ENCODE measurements at regions not wholly inside any gene's neighbourhood (a gene's known extent, or its start where the extent isn't known, plus 50 kb on each side); places are given as distances from the start of the nearest gene placed in this dataset.

DNA sequence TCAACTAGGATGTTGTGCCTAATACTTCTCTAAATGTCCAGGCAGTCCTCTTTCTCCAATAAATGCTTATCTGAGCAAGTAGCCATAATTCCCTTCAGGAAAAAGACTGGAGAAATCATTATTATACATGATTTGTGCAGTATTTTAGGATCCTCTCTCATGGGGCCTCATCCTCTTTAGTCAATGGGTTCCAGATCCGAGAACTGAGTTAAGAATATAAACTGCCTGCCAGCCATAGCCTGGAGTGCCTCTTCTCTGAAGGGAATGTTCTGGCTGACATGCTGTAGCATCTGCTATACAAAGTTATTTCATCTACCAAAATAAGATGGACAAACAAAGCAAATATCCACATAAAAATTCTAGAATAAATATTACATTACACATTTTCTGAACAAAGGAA, 334.0 kb upstream of the PRMT6 start:
- Mint-ChIP-seq H3K27ac (no peak overlapping the region), H3K27me3 (ENCODE audit: low read depth, poor library complexity) (no peaks in the 10 kb centered on the region), H3K9me3 (peaks cover 8% of the 10 kb centered on the region), H3K4me3 (no peak overlapping the region), H3K36me3 (ENCODE audit: low read depth) (no peaks in the 10 kb centered on the region), H3K4me1 (no peaks in the 10 kb centered on the region)
- TF ChIP-seq, protein P1, sequence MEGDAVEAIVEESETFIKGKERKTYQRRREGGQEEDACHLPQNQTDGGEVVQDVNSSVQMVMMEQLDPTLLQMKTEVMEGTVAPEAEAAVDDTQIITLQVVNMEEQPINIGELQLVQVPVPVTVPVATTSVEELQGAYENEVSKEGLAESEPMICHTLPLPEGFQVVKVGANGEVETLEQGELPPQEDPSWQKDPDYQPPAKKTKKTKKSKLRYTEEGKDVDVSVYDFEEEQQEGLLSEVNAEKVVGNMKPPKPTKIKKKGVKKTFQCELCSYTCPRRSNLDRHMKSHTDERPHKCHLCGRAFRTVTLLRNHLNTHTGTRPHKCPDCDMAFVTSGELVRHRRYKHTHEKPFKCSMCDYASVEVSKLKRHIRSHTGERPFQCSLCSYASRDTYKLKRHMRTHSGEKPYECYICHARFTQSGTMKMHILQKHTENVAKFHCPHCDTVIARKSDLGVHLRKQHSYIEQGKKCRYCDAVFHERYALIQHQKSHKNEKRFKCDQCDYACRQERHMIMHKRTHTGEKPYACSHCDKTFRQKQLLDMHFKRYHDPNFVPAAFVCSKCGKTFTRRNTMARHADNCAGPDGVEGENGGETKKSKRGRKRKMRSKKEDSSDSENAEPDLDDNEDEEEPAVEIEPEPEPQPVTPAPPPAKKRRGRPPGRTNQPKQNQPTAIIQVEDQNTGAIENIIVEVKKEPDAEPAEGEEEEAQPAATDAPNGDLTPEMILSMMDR (IDR thresholded peaks at IDR 0.05): no peak
- DNase-seq: no peak

DNA sequence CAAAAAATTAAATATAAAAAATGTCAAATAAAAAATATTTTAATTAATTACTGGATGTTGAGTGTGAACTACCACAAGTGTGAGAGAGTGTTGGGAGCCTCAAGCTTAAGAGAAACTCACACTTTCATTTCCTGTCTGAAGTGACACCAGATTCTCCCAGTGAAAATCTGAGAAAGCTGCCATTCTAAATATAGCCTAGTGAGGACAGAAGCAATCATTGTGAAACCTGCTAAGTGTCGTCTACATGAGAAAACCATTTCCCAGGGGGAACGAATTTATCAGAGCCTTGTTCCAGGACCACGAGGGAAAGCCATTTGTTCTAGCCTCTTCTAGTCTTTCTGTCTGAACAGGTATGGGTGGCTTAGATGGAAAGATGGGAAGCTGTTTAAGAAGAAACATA, 329.3 kb upstream of the PRMT6 start:
- no peaks in the 10 kb centered on the region for H3K36me3 Mint-ChIP-seq (ENCODE audit: low read depth)
- H3K27me3 Mint-ChIP-seq (ENCODE audit: low read depth, poor library complexity): no peaks in the 10 kb centered on the region
- H3K9me3 Mint-ChIP-seq: peaks cover 8% of the 10 kb centered on the region
- no peak overlapping the region for H3K4me3 Mint-ChIP-seq
- TF ChIP-seq, protein P1 (IDR thresholded peaks at IDR 0.05): no peak
- no peaks in the 10 kb centered on the region for H3K4me1 Mint-ChIP-seq
- no peak overlapping the region for H3K27ac Mint-ChIP-seq
- no peak for DNase-seq

DNA sequence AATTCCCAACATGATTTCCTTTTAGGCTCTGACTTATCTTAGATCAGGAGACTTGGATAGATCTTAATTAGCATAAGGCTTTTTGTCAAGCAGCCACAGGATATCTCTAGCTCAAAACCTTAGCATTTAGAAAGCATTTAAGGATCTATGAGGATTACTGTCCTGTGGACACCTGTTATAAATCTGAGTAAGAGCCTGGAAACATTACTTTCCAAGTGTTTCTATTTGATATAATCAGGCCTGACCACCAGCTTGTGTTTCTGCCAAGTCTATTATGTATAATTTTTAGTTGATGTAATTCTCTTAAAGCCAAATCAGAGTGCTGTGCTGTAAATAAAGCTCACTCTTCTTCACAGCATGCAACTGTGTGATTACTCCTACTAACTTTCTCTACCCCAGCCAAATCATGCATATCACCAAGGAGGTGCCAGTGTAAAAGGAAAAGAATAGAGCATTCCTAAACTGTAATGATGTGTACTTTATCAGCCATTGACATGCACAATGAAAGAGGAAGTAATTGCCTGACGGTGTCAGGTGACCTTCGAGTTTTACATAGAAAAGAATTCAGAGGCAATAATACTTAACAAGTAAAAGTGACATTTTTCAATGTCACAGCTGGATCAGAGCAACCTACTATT, 309.9 kb upstream of the PRMT6 start:
- Mint-ChIP-seq H3K27me3 (ENCODE audit: low read depth, poor library complexity) (no peaks in the 10 kb centered on the region), H3K9me3 (no peaks in the 10 kb centered on the region)
- no peak for DNase-seq

DNA sequence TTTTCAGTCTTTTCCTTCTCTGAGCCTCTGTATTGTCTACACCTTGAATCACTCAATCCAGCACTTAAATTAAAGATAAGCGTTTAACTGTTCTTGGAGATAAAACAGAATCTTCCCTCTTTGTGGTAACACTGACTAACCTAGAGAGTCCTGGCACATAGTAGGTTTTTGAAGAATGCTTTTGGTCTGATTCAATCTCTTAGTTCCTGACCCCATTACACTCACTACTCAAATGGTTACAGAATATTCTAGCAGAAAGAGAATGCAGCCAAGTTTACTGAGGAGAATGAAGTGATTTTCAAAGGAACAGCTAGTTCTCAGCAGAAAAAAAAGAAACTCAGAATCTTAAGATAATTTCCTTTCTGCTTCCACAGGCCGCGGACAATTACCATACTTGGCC, 309.2 kb upstream of the PRMT6 start:
- DNase-seq: no peak
- no peaks in the 10 kb centered on the region for H3K27me3 Mint-ChIP-seq (ENCODE audit: low read depth, poor library complexity)
- H3K27ac Mint-ChIP-seq: no peak overlapping the region
- H3K4me1 Mint-ChIP-seq: no peaks in the 10 kb centered on the region
- H3K9me3 Mint-ChIP-seq: no peaks in the 10 kb centered on the region
- TF ChIP-seq, protein P1 (IDR thresholded peaks at IDR 0.05): no peak
- no peak overlapping the region for H3K4me3 Mint-ChIP-seq
- no peaks in the 10 kb centered on the region for H3K36me3 Mint-ChIP-seq (ENCODE audit: low read depth)

More for the DNA sequence above, 309.9 kb upstream of the PRMT6 start:
- no peak overlapping the region for H3K4me3 Mint-ChIP-seq
- TF ChIP-seq, protein P1 (IDR thresholded peaks at IDR 0.05): no peak
- no peaks in the 10 kb centered on the region for H3K36me3 Mint-ChIP-seq (ENCODE audit: low read depth)
- H3K4me1 Mint-ChIP-seq: no peaks in the 10 kb centered on the region
- no peak overlapping the region for H3K27ac Mint-ChIP-seq

DNA sequence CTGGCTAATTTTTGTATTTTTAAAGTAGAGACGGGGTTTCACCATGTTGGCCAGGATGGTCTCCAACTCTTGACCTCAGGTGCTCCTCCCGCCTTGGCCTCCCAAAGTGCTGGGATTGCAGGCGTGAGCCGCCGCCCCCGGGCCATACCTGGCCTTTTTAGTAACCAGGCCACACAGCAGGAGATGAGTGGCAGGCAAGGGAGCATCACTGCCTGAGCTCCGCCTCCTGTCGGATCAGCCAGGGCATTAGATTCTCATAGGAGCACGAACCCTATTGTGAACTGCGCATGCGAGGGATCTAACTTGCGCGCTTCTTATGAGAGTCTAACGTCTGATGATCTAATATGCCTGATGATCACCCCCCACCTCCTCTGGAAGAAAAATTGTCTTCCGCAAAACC, 308.7 kb upstream of the PRMT6 start:
- no peak for DNase-seq
- peaks cover 3% of the 10 kb centered on the region for H3K27me3 Mint-ChIP-seq (ENCODE audit: low read depth, poor library complexity)
- H3K9me3 Mint-ChIP-seq: no peaks in the 10 kb centered on the region
- no peaks in the 10 kb centered on the region for H3K36me3 Mint-ChIP-seq (ENCODE audit: low read depth)
- no peak overlapping the region for H3K4me3 Mint-ChIP-seq
- no peak overlapping the region for H3K27ac Mint-ChIP-seq
- TF ChIP-seq, protein P1 (IDR thresholded peaks at IDR 0.05): no peak
- H3K4me1 Mint-ChIP-seq: no peaks in the 10 kb centered on the region

DNA sequence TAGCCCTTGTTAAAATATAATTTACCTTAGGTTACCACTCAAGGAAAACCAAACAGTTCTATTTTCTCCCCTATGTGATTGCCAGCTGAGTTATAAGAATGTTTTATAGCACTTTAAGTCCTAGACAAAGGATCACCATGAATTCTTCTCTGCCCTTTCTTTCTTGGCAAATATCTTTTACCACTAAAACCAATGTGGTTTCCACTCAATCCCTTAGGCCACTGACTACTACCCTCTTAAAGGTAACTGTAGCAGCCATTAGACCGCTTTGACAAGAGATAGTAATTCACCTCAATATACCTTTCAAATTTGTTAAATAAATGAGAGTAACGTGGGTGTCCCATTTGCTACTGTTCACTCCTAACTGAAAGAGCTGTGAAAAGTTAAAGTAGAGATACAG, 307.9 kb upstream of the PRMT6 start:
- Mint-ChIP-seq H3K4me3 (no peak overlapping the region), H3K9me3 (no peaks in the 10 kb centered on the region), H3K4me1 (no peaks in the 10 kb centered on the region), H3K27ac (no peak overlapping the region), H3K27me3 (ENCODE audit: low read depth, poor library complexity) (peaks cover 3% of the 10 kb centered on the region), H3K36me3 (ENCODE audit: low read depth) (no peaks in the 10 kb centered on the region)
- TF ChIP-seq, protein P1 (IDR thresholded peaks at IDR 0.05): no peak
- no peak for DNase-seq

Measured in nephron progenitor cell (in vitro differentiated cells).